Mesenchymal stem cell (in vitro differentiated cells and primary cell): ENCODE measurements at regions not wholly inside any gene's neighbourhood (a gene's known extent, or its start where the extent isn't known, plus 50 kb on each side); places are given as distances from the start of the nearest gene placed in this dataset.

ENCODE experiments used
- DNase-seq: peaks from one replicate; pipeline ENCODE4 v3.0.0-alpha.2; 2013
- H2AFZ ChIP-seq: one replicate; pipeline ENCODE4 v1.6.1; 2013; ENCODE audit warnings: low read depth, mild to moderate bottlenecking, control low read depth, inconsistent platforms, low read length, moderate library complexity
- H2AK5ac ChIP-seq: 2 replicates; pipeline ENCODE4 v1.6.1; 2013; ENCODE audit warnings: low read length, moderate library complexity, mild to moderate bottlenecking, inconsistent platforms; ENCODE audit not compliant: severe bottlenecking
- H2BK120ac ChIP-seq: one replicate; pipeline ENCODE4 v1.6.1; 2013; ENCODE audit warnings: low read depth, mild to moderate bottlenecking, inconsistent platforms, low read length, moderate library complexity
- H2BK12ac ChIP-seq, 2 experiments: one replicate each; pipeline ENCODE4 v1.6.1; 2013; ENCODE audit warnings: inconsistent platforms in 2 of 2, low read length in 2 of 2, mild to moderate bottlenecking in 2 of 2, moderate library complexity in 2 of 2, control low read depth in 1 of 2
- H2BK15ac ChIP-seq: one replicate; pipeline ENCODE4 v1.6.1; 2013; ENCODE audit warnings: mild to moderate bottlenecking, low read depth, inconsistent platforms; ENCODE audit not compliant: poor library complexity, severe bottlenecking
- H2BK5ac ChIP-seq: 2 replicates; pipeline ENCODE4 v1.6.1; 2013; ENCODE audit warnings: low read depth, mild to moderate bottlenecking, low read length, control low read depth, inconsistent platforms; ENCODE audit not compliant: poor library complexity, severe bottlenecking
- H3K14ac ChIP-seq, 2 experiments: one replicate each; pipeline ENCODE4 v1.6.1; 2013; ENCODE audit warnings: inconsistent platforms in 2 of 2, low read length in 2 of 2, control low read depth in 1 of 2, mild to moderate bottlenecking in 1 of 2, moderate library complexity in 1 of 2
- H3K18ac ChIP-seq, 2 experiments: one replicate each; pipeline ENCODE4 v1.6.1; 2013; ENCODE audit warnings: inconsistent platforms in 2 of 2, low read length in 2 of 2, control low read depth in 1 of 2, low read depth in 1 of 2, mild to moderate bottlenecking in 1 of 2
- H3K23ac ChIP-seq, 2 experiments: one replicate each; pipeline ENCODE4 v1.6.1; 2013; ENCODE audit warnings: inconsistent platforms in 2 of 2, low read length in 2 of 2, mild to moderate bottlenecking in 2 of 2, moderate library complexity in 2 of 2, control low read depth in 1 of 2
- H3K27ac ChIP-seq: 2 replicates; pipeline ENCODE4 v1.5.1; 2013; ENCODE audit warnings: mild to moderate bottlenecking, moderate library complexity, low read length, control low read depth, inconsistent platforms; ENCODE audit not compliant: poor library complexity, severe bottlenecking
- H3K27me3 ChIP-seq, 2 experiments: 2 replicates each; pipeline versions ENCODE4 v1.6.1 to v1.7.0; 2013; ENCODE audit warnings: low read length in 2 of 2, mild to moderate bottlenecking in 2 of 2, moderate library complexity in 2 of 2, control low read depth in 1 of 2, inconsistent platforms in 1 of 2; ENCODE audit not compliant: control insufficient read depth in 1 of 2, insufficient read depth in 1 of 2
- H3K36me3 ChIP-seq, 2 experiments: 2 replicates each; pipeline versions ENCODE4 v1.6.1 to v1.7.0; 2013; ENCODE audit warnings: low read length in 2 of 2, control low read depth in 1 of 2, inconsistent platforms in 1 of 2, low read depth in 1 of 2, mild to moderate bottlenecking in 1 of 2; ENCODE audit not compliant: insufficient read depth in 2 of 2, control insufficient read depth in 1 of 2
- H3K4ac ChIP-seq, 2 experiments: one replicate each; pipeline ENCODE4 v1.6.1; 2013; ENCODE audit warnings: inconsistent platforms in 2 of 2, low read length in 2 of 2, mild to moderate bottlenecking in 2 of 2, moderate library complexity in 2 of 2, control low read depth in 1 of 2, low read depth in 1 of 2
- H3K4me1 ChIP-seq: 2 replicates; pipeline ENCODE4 v1.6.1; 2013; ENCODE audit warnings: low read depth, low read length, control low read depth; ENCODE audit not compliant: control insufficient read depth, insufficient read depth
- H3K4me2 ChIP-seq: 2 replicates; pipeline ENCODE4 v1.6.1; 2013; ENCODE audit warnings: low read length, mild to moderate bottlenecking, inconsistent platforms; ENCODE audit not compliant: poor library complexity, severe bottlenecking
- H3K4me3 ChIP-seq, 2 experiments: 2 replicates each; pipeline versions ENCODE4 v1.5.1 to v1.7.0; 2013; ENCODE audit warnings: low read length in 2 of 2, mild to moderate bottlenecking in 2 of 2, control low read depth in 1 of 2, low read depth in 1 of 2; ENCODE audit not compliant: insufficient read depth in 1 of 2
- H3K79me1 ChIP-seq: replicated peaks from 2 replicates; pipeline ENCODE4 v1.6.1; 2013; ENCODE audit warnings: mild to moderate bottlenecking, control low read depth, low read length, inconsistent platforms; ENCODE audit not compliant: poor library complexity, severe bottlenecking
- H3K9ac ChIP-seq: 2 replicates; pipeline ENCODE4 v1.7.0; 2013; ENCODE audit warnings: mild to moderate bottlenecking, low read length, moderate library complexity
- H3K9me3 ChIP-seq: 2 replicates; pipeline ENCODE4 v1.7.0; 2013; ENCODE audit warnings: mild to moderate bottlenecking, low read length; ENCODE audit not compliant: control insufficient read depth
- H4K8ac ChIP-seq: one replicate; pipeline ENCODE4 v1.6.1; 2013; ENCODE audit warnings: inconsistent platforms, mild to moderate bottlenecking, low read length, moderate library complexity
- H4K91ac ChIP-seq: one replicate; pipeline ENCODE4 v1.6.1; 2013; ENCODE audit warnings: mild to moderate bottlenecking, low read length, inconsistent platforms
- WGBS: methylation state at CpG from one replicate; pipeline ENCODE4 v1.1.7; 2013; ENCODE audit warnings: mixed read lengths; 5-methylcytosine and 5-hydroxymethylcytosine counted together

- H3K4me1 ChIP-seq, result no peaks in the 10 kb centered on the region
- no peak overlapping the region for H2BK12ac ChIP-seq
These were observed 357.7 kb upstream of the EMCN start for GRCh38 chr4:100875296-100876068.

DNA sequence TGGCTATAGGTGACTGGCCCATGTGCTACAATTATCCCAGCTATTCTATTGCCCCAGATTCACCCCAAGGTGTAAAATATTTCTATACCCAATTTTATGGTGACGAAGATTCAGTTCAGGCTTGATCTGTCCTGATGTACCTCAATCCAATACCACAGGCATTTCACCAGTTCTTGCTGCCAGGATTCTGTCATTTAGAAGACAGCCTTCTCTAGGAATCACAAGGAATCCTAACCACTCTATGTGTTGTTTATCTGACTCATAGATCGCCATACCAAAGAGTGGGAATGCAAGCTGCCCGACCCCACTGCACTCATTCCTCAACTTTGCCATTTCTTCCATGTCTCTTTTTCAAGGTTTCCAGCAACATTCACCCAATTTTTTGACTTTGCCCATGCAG lies 355.0 kb upstream of the EMCN start:
- no peaks in the 10 kb centered on the region for H3K4me1 ChIP-seq
- H3K27ac ChIP-seq, result no peak overlapping the region
- H3K4me3 ChIP-seq, result no peak overlapping the region
- DNase-seq, result peak; percentile 69
- H3K23ac ChIP-seq, result no peak overlapping the region
- no peak overlapping the region for H4K8ac ChIP-seq
- no peak overlapping the region for H2AFZ ChIP-seq
- no peak overlapping the region for H2BK12ac ChIP-seq
- H3K4ac ChIP-seq, result no peak overlapping the region
- H3K18ac ChIP-seq, result peak overlapping the region in 1 of 2 experiments; percentile 21
- no peak overlapping the region for H2AK5ac ChIP-seq
- WGBS, result 62% methylated on average over 3 of the region's 3 CpGs
- no peak overlapping the region for H3K9ac ChIP-seq
- no peak overlapping the region for H4K91ac ChIP-seq
- H3K9me3 ChIP-seq, result peaks cover 4% of the 10 kb centered on the region
- H3K4me2 ChIP-seq, result no peak overlapping the region
- H3K36me3 ChIP-seq, result no peaks in the 10 kb centered on the region
- H3K27me3 ChIP-seq, result no peaks in the 10 kb centered on the region
- H2BK5ac ChIP-seq, result no peak overlapping the region
- no peak overlapping the region for H2BK120ac ChIP-seq
- H3K14ac ChIP-seq, result no peak overlapping the region
- no peaks in the 10 kb centered on the region for H3K79me1 ChIP-seq
- H2BK15ac ChIP-seq, result no peak overlapping the region

More at GRCh38 chr4:100875296-100876068, 357.7 kb upstream of the EMCN start:
- H2BK120ac ChIP-seq, result no peak overlapping the region
- no peak overlapping the region for H3K14ac ChIP-seq
- H3K18ac ChIP-seq, result no peak overlapping the region
- peak overlapping the region; percentile 81 for H2AK5ac ChIP-seq
- no peak overlapping the region for H3K4ac ChIP-seq
- no peak overlapping the region for H3K4me2 ChIP-seq
- no peak overlapping the region for H4K91ac ChIP-seq
- no peak overlapping the region for H2AFZ ChIP-seq
- WGBS, result 88% methylated on average over 3 of the region's 4 CpGs
- no peaks in the 10 kb centered on the region for H3K79me1 ChIP-seq
- no peak overlapping the region for H4K8ac ChIP-seq
- H3K27me3 ChIP-seq, result no peaks in the 10 kb centered on the region
- no peak overlapping the region for H3K27ac ChIP-seq
- no peak overlapping the region for H2BK5ac ChIP-seq
- no peak overlapping the region for H3K23ac ChIP-seq
- H3K4me3 ChIP-seq, result no peak overlapping the region
- no peak for DNase-seq
- no peaks in the 10 kb centered on the region for H3K36me3 ChIP-seq
- no peak overlapping the region for H3K9ac ChIP-seq
- H2BK15ac ChIP-seq, result no peak overlapping the region
- H3K9me3 ChIP-seq, result no peaks in the 10 kb centered on the region

GRCh38 chr4:100870940-100871772 lies 353.3 kb upstream of the EMCN start:
- Histone ChIP-seq H2BK12ac (no peak overlapping the region), H3K4me1 (no peaks in the 10 kb centered on the region), H3K14ac (no peak overlapping the region), H3K4ac (no peak overlapping the region), H2BK5ac (no peak overlapping the region), H2AFZ (no peak overlapping the region), H2AK5ac (no peak overlapping the region), H4K8ac (no peak overlapping the region), H2BK120ac (no peak overlapping the region), H4K91ac (no peak overlapping the region), H3K27me3 (no peaks in the 10 kb centered on the region), H3K4me2 (no peak overlapping the region), H2BK15ac (no peak overlapping the region), H3K9ac (no peak overlapping the region), H3K18ac (no peak overlapping the region), H3K79me1 (no peaks in the 10 kb centered on the region), H3K36me3 (no peaks in the 10 kb centered on the region), H3K23ac (no peak overlapping the region), H3K4me3 (no peak overlapping the region), H3K27ac (no peak overlapping the region), H3K9me3 (peaks cover 4% of the 10 kb centered on the region)
- DNase-seq, result no peak
- WGBS, result 96% methylated on average over 7 of the region's 8 CpGs

GRCh38 chr4:100869276-100869675 lies 351.5 kb upstream of the EMCN start:
- H3K18ac ChIP-seq, result no peak overlapping the region
- peak overlapping the region; percentile 36 for H4K8ac ChIP-seq
- H4K91ac ChIP-seq, result no peak overlapping the region
- no peak overlapping the region for H3K4me2 ChIP-seq
- no peak overlapping the region for H3K4me3 ChIP-seq
- peak; percentile 3 for DNase-seq
- no peaks in the 10 kb centered on the region for H3K27me3 ChIP-seq
- no peak overlapping the region for H2AK5ac ChIP-seq
- H2AFZ ChIP-seq, result no peak overlapping the region
- WGBS, result 92% methylated on average over 1 of the region's 1 CpG
- no peaks in the 10 kb centered on the region for H3K79me1 ChIP-seq
- no peaks in the 10 kb centered on the region for H3K36me3 ChIP-seq
- H3K27ac ChIP-seq, result no peak overlapping the region
- H2BK15ac ChIP-seq, result no peak overlapping the region
- H3K14ac ChIP-seq, result no peak overlapping the region
- no peak overlapping the region for H2BK5ac ChIP-seq
- no peak overlapping the region for H2BK120ac ChIP-seq
- no peak overlapping the region for H2BK12ac ChIP-seq
- no peak overlapping the region for H3K4ac ChIP-seq
- H3K9ac ChIP-seq, result no peak overlapping the region
- H3K9me3 ChIP-seq, result peaks cover 4% of the 10 kb centered on the region
- no peak overlapping the region for H3K23ac ChIP-seq
- H3K4me1 ChIP-seq, result no peaks in the 10 kb centered on the region
